Germinal center (tissue), 1 donor: ENCODE measurements at regions not wholly inside any gene's neighbourhood (a gene's known extent, or its start where the extent isn't known, plus 50 kb on each side); places are given as distances from the start of the nearest gene placed in this dataset.

Experiments used
- DNase-seq: peaks from one replicate; pipeline ENCODE4 v3.0.0; 2012; ENCODE audit warnings: mixed read lengths, low spot score

- DNase-seq = no peak
Observed at GRCh38 chr16:82241469-82242052, 71.5 kb upstream of the MPHOSPH6 start.

DNA sequence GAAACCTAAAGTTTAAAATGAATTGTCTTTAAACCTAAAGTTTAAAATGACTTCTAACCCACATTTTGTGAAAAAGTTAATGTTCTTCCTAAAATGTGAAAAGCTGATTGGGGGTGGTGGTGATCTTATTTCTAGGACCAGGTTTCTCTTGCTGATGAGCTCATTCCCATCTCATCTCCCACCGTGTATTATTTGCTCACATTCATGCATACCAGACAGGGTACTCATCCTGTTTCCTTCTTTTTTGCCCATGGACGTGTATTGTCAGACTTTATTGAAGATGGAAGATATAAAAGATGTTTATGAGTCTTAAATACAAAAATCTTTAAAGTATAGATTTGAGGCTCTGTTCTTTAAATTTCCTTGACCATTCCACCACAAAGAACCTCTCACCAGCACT lies 70.1 kb upstream of the MPHOSPH6 start:
- DNase-seq = no peak

GRCh38 chr16:82236875-82237274 lies 66.9 kb upstream of the MPHOSPH6 start:
- DNase-seq = no peak

DNA sequence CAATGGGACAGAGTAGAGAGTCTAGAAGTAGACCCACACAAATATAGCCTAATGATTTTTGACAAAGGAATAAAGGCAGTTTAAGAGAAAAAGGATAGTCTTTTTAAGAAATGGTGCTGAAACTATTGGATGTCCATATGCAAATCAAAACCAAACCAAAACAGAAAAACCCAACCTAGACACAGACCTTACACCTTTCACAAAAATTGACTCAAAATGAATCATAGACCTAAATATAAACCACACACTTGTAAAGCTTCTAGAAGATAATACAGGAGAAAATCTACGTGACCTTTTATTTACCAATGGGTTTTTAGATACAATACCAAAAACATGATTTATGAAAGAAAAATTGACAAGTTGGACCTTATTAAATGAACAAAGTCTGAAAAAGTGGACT lies 66.4 kb upstream of the MPHOSPH6 start:
- no peak for DNase-seq

- no peak for DNase-seq
Observed at GRCh38 chr16:82232806-82233205, 62.8 kb upstream of the MPHOSPH6 start.

GRCh38 chr16:82231008-82231787 lies 61.2 kb upstream of the MPHOSPH6 start:
- DNase-seq = no peak

- peak; percentile 46 for DNase-seq
Observed at GRCh38 chr16:82229800-82230619, 60.0 kb upstream of the MPHOSPH6 start.

DNA sequence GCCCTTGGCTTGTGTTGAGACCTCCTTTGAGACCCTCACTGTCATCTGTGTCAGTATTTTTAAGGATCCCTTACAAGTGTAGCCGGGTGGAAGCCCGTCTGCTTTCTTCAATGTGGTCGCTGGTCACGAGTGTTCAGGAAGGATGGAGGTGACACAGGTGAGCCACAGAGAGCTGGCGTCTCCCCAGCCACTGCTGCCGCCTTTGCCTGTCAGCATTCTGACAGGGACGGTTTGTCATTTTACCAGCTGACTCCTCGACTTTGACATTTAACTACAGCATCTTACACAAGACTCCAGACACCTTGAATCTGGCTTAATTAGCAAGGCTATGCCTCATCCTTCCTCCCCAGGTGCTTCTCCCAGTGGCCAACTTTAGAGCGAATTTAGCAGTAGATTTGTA lies 56.3 kb upstream of the MPHOSPH6 start:
- no peak for DNase-seq

DNA sequence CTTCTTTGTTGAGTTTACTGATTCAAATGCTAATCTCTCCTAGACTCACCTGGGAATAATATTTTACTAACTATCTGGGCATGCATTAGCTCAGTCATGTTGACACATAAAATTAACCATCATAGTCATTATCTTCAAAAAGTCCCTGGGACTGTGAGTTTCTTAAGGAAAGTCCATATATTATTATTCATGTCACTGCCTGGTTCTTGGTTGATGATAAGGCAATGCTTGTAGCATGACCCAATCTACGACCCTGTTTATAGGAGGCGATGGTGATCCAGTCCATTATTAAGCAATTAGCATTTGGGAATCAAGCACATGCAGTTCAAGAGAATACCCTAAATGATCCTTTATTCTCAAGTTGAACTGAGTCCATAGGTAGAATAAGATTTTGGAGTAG lies 54.8 kb upstream of the MPHOSPH6 start:
- DNase-seq = no peak

GRCh38 chr16:82220541-82220940 lies 50.5 kb upstream of the MPHOSPH6 start:
- DNase-seq = no peak
